IgD-negative memory B cell (primary cell): ENCODE measurements at regions not wholly inside any gene's neighbourhood (a gene's known extent, or its start where the extent isn't known, plus 50 kb on each side); places are given as distances from the start of the nearest gene placed in this dataset.
"Not testable (repeated sequence)": the region's sequence is repeated elsewhere in the genome, so short reads cannot be mapped to it uniquely, and the experiment has no call there.

Experiments used
- H3K27ac Mint-ChIP-seq, 3 donors: one replicate each; pipeline ENCODE4 v1.8.0; 2020 to 2022; ENCODE audit warnings: mild to moderate bottlenecking in 3 of 3, mixed read lengths in 3 of 3, moderate library complexity in 1 of 3
- H3K27me3 Mint-ChIP-seq: one replicate; pipeline ENCODE4 v1.8.0; 2021; ENCODE audit warnings: mixed read lengths
- H3K36me3 Mint-ChIP-seq: one replicate; pipeline ENCODE4 v1.8.0; 2020; ENCODE audit warnings: mild to moderate bottlenecking, mixed read lengths
- H3K4me1 Mint-ChIP-seq, 3 donors: one replicate each; pipeline ENCODE4 v1.8.0; 2020 to 2022; ENCODE audit warnings: mixed read lengths in 3 of 3, mild to moderate bottlenecking in 1 of 3
- H3K4me3 Mint-ChIP-seq, 4 donors: one replicate each; pipeline ENCODE4 v1.8.0; 2020 to 2022; ENCODE audit warnings: mild to moderate bottlenecking in 4 of 4, mixed read lengths in 4 of 4, moderate library complexity in 3 of 4
- H3K9me3 Mint-ChIP-seq, 3 donors: one replicate each; pipeline ENCODE4 v1.8.0; 2020 to 2021; ENCODE audit warnings: mixed read lengths in 3 of 3, mild to moderate bottlenecking in 1 of 3

GRCh38 chr15:70584441-70584837, 178.9 kb downstream of the UACA start:
- Mint-ChIP-seq H3K36me3 (no peaks in the 10 kb centered on the region), H3K27ac (no peak overlapping the region), H3K4me3 (no peak overlapping the region), H3K27me3 (peaks cover 38% of the 10 kb centered on the region), H3K9me3 (no peaks in the 10 kb centered on the region), H3K4me1 (peaks cover 0 to 6% (median 5%) of the 10 kb centered on the region in 3 donors)

GRCh38 chr15:70583006-70583405, 180.4 kb downstream of the UACA start:
- Mint-ChIP-seq H3K27me3 (peaks cover 28% of the 10 kb centered on the region), H3K27ac (no peak overlapping the region), H3K4me1 (peaks cover 0 to 6% (median 5%) of the 10 kb centered on the region in 3 donors), H3K4me3 (no peak overlapping the region), H3K9me3 (no peaks in the 10 kb centered on the region), H3K36me3 (no peaks in the 10 kb centered on the region)

GRCh38 chr15:70582143-70582945, 181.0 kb downstream of the UACA start:
- no peak overlapping the region for H3K27ac Mint-ChIP-seq
- no peaks in the 10 kb centered on the region for H3K36me3 Mint-ChIP-seq
- H3K27me3 Mint-ChIP-seq = peaks cover 24% of the 10 kb centered on the region
- peaks cover 0 to 6% (median 5%) of the 10 kb centered on the region in 3 donors for H3K4me1 Mint-ChIP-seq
- no peak overlapping the region for H3K4me3 Mint-ChIP-seq
- H3K9me3 Mint-ChIP-seq = no peaks in the 10 kb centered on the region

GRCh38 chr15:70580958-70581357, 182.4 kb downstream of the UACA start:
- no peak overlapping the region for H3K27ac Mint-ChIP-seq
- no peak overlapping the region for H3K4me3 Mint-ChIP-seq
- H3K4me1 Mint-ChIP-seq = peaks cover 0 to 6% (median 1%) of the 10 kb centered on the region in 3 donors
- H3K9me3 Mint-ChIP-seq = no peaks in the 10 kb centered on the region
- peaks cover 17% of the 10 kb centered on the region for H3K27me3 Mint-ChIP-seq
- no peaks in the 10 kb centered on the region for H3K36me3 Mint-ChIP-seq

- Mint-ChIP-seq H3K36me3 (no peaks in the 10 kb centered on the region), H3K4me3 (no peak overlapping the region), H3K27ac (no peak overlapping the region), H3K27me3 (peaks cover 13% of the 10 kb centered on the region), H3K9me3 (no peaks in the 10 kb centered on the region), H3K4me1 (peaks cover 0 to 6% (median 0%) of the 10 kb centered on the region in 3 donors)
Measured at GRCh38 chr15:70580286-70580685, 183.1 kb downstream of the UACA start.

- H3K9me3 Mint-ChIP-seq = no peaks in the 10 kb centered on the region
- peaks cover 15% of the 10 kb centered on the region for H3K27me3 Mint-ChIP-seq
- no peak overlapping the region for H3K27ac Mint-ChIP-seq
- no peak overlapping the region for H3K4me3 Mint-ChIP-seq
- peaks cover 0 to 6% (median 0%) of the 10 kb centered on the region in 3 donors for H3K4me1 Mint-ChIP-seq
- H3K36me3 Mint-ChIP-seq = no peaks in the 10 kb centered on the region
Measured at GRCh38 chr15:70579766-70580165, 183.6 kb downstream of the UACA start.

- Mint-ChIP-seq H3K36me3 (peaks cover 2% of the 10 kb centered on the region), H3K27me3 (peaks cover 9% of the 10 kb centered on the region), H3K27ac (peak overlapping the region in 1 of 3 donors; percentile 66), H3K4me3 (no peak overlapping the region), H3K4me1 (no peaks in the 10 kb centered on the region), H3K9me3 (peaks cover 2 to 7% (median 5%) of the 10 kb centered on the region in 3 donors)
Measured at GRCh38 chr15:70578196-70578595, 185.2 kb downstream of the UACA start.

- peaks cover 2% of the 10 kb centered on the region for H3K36me3 Mint-ChIP-seq
- H3K9me3 Mint-ChIP-seq = peaks cover 2 to 7% (median 5%) of the 10 kb centered on the region in 3 donors
- H3K4me3 Mint-ChIP-seq = no peak overlapping the region
- H3K27me3 Mint-ChIP-seq = peaks cover 10% of the 10 kb centered on the region
- no peak overlapping the region for H3K27ac Mint-ChIP-seq
- H3K4me1 Mint-ChIP-seq = no peaks in the 10 kb centered on the region
Measured at GRCh38 chr15:70576696-70577095, 186.7 kb downstream of the UACA start.

GRCh38 chr15:70576276-70576675, 187.1 kb downstream of the UACA start:
- Mint-ChIP-seq H3K27me3 (peaks cover 10% of the 10 kb centered on the region), H3K4me3 (no peak overlapping the region), H3K27ac (no peak overlapping the region), H3K9me3 (peaks cover 2 to 7% (median 5%) of the 10 kb centered on the region in 3 donors), H3K4me1 (no peaks in the 10 kb centered on the region), H3K36me3 (peaks cover 2% of the 10 kb centered on the region)

- H3K4me1 Mint-ChIP-seq = no peaks in the 10 kb centered on the region
- H3K9me3 Mint-ChIP-seq = peaks cover 2 to 7% (median 5%) of the 10 kb centered on the region in 3 donors
- peaks cover 2% of the 10 kb centered on the region for H3K36me3 Mint-ChIP-seq
- peaks cover 10% of the 10 kb centered on the region for H3K27me3 Mint-ChIP-seq
- H3K4me3 Mint-ChIP-seq = no peak overlapping the region
- H3K27ac Mint-ChIP-seq = no peak overlapping the region
Measured at GRCh38 chr15:70575231-70576226, 187.8 kb downstream of the UACA start.

GRCh38 chr15:70574325-70574724, 189.0 kb downstream of the UACA start:
- H3K27me3 Mint-ChIP-seq, H3K27ac Mint-ChIP-seq, H3K36me3 Mint-ChIP-seq, H3K4me1 Mint-ChIP-seq, H3K9me3 Mint-ChIP-seq: not testable (repeated sequence)
- H3K4me3 Mint-ChIP-seq = peak overlapping the region in 1 of 4 donors; percentile 58

GRCh38 chr15:70573121-70573850, 190.1 kb downstream of the UACA start:
- Mint-ChIP-seq H3K9me3 (peaks cover 2 to 7% (median 5%) of the 10 kb centered on the region in 3 donors), H3K4me3 (no peak overlapping the region), H3K36me3 (peaks cover 2% of the 10 kb centered on the region), H3K4me1 (no peaks in the 10 kb centered on the region), H3K27me3 (peaks cover 6% of the 10 kb centered on the region), H3K27ac (no peak overlapping the region)

- Mint-ChIP-seq H3K4me1 (no peaks in the 10 kb centered on the region), H3K27me3 (peaks cover 13% of the 10 kb centered on the region), H3K9me3 (peaks cover 2 to 7% (median 5%) of the 10 kb centered on the region in 3 donors), H3K27ac (no peak overlapping the region), H3K36me3 (peaks cover 2% of the 10 kb centered on the region), H3K4me3 (no peak overlapping the region)
Measured at GRCh38 chr15:70569714-70570231, 193.6 kb downstream of the UACA start.

GRCh38 chr15:70569091-70569713, 194.2 kb downstream of the UACA start:
- H3K27ac Mint-ChIP-seq = no peak overlapping the region
- no peak overlapping the region for H3K4me3 Mint-ChIP-seq
- H3K9me3 Mint-ChIP-seq = peaks cover 2 to 3% (median 3%) of the 10 kb centered on the region in 3 donors
- no peaks in the 10 kb centered on the region for H3K36me3 Mint-ChIP-seq
- H3K4me1 Mint-ChIP-seq = no peaks in the 10 kb centered on the region
- peaks cover 13% of the 10 kb centered on the region for H3K27me3 Mint-ChIP-seq
